Parathyroid adenoma (tissue), 2 donors: ENCODE measurements at regions not wholly inside any gene's neighbourhood (a gene's known extent, or its start where the extent isn't known, plus 50 kb on each side); places are given as distances from the start of the nearest gene placed in this dataset.

ENCODE experiments used
- H2AFZ ChIP-seq: fragments of 300-600 bp; sonication (generic); one replicate; pipeline ENCODE4 v1.7.0; 2017; ENCODE audit warnings: antibody characterized with exemption, mild to moderate bottlenecking
- H3K27ac ChIP-seq: fragments of 300-600 bp; sonication (generic); one replicate; pipeline ENCODE4 v1.7.0; 2017
- H3K27me3 ChIP-seq: fragments of 300-600 bp; sonication (generic); one replicate; pipeline ENCODE4 v1.7.0; 2017; ENCODE audit warnings: low read length; ENCODE audit not compliant: control insufficient read depth, insufficient read depth
- H3K36me3 ChIP-seq: fragments of 300-600 bp; sonication (generic); one replicate; pipeline ENCODE4 v1.7.0; 2017; ENCODE audit warnings: low read length; ENCODE audit not compliant: control insufficient read depth, insufficient read depth
- H3K4me1 ChIP-seq: fragments of 300-600 bp; sonication (generic); one replicate; pipeline ENCODE4 v1.7.0; 2017; ENCODE audit warnings: control low read depth
- H3K4me2 ChIP-seq: fragments of 300-600 bp; sonication (generic); one replicate; pipeline ENCODE4 v1.7.0; 2017; ENCODE audit warnings: low read length
- H3K4me3 ChIP-seq: fragments of 300-600 bp; sonication (generic); one replicate; pipeline ENCODE4 v1.7.0; 2017; ENCODE audit warnings: low read depth, low read length
- H3K79me2 ChIP-seq: fragments of 300-600 bp; sonication (generic); one replicate; pipeline ENCODE4 v1.7.0; 2017; ENCODE audit warnings: control low read depth
- H3K9ac ChIP-seq: fragments of 300-600 bp; sonication (generic); one replicate; pipeline ENCODE4 v1.7.0; 2017; ENCODE audit warnings: mild to moderate bottlenecking
- H3K9me3 ChIP-seq: fragments of 300-600 bp; sonication (generic); one replicate; pipeline ENCODE4 v1.7.0; 2017; ENCODE audit warnings: low read length; ENCODE audit not compliant: control insufficient read depth
- TF ChIP-seq, protein P1 (sequence below): fragments of 300-600 bp; sonication (generic); IDR thresholded peaks from one replicate; pipeline ENCODE4 v1.7.0; 2017; ENCODE audit warnings: antibody characterized with exemption, mild to moderate bottlenecking
- donor health status: primary hyperparathyroidism.

GRCh38 chr2:236692937-236693336, 123.3 kb downstream of the ACKR3 start:
- H2AFZ ChIP-seq, result no peak overlapping the region
- H3K4me1 ChIP-seq, result no peaks in the 10 kb centered on the region
- H3K9me3 ChIP-seq, result no peaks in the 10 kb centered on the region
- H3K4me2 ChIP-seq, result no peak overlapping the region
- H3K4me3 ChIP-seq, result no peak overlapping the region
- TF ChIP-seq, protein P1, sequence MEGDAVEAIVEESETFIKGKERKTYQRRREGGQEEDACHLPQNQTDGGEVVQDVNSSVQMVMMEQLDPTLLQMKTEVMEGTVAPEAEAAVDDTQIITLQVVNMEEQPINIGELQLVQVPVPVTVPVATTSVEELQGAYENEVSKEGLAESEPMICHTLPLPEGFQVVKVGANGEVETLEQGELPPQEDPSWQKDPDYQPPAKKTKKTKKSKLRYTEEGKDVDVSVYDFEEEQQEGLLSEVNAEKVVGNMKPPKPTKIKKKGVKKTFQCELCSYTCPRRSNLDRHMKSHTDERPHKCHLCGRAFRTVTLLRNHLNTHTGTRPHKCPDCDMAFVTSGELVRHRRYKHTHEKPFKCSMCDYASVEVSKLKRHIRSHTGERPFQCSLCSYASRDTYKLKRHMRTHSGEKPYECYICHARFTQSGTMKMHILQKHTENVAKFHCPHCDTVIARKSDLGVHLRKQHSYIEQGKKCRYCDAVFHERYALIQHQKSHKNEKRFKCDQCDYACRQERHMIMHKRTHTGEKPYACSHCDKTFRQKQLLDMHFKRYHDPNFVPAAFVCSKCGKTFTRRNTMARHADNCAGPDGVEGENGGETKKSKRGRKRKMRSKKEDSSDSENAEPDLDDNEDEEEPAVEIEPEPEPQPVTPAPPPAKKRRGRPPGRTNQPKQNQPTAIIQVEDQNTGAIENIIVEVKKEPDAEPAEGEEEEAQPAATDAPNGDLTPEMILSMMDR, result no peak
- no peaks in the 10 kb centered on the region for H3K79me2 ChIP-seq
- no peak overlapping the region for H3K9ac ChIP-seq
- no peaks in the 10 kb centered on the region for H3K36me3 ChIP-seq
- no peaks in the 10 kb centered on the region for H3K27me3 ChIP-seq
- H3K27ac ChIP-seq, result no peak overlapping the region

- Histone ChIP-seq H2AFZ (no peak overlapping the region), H3K4me2 (no peak overlapping the region), H3K27me3 (no peaks in the 10 kb centered on the region), H3K36me3 (no peaks in the 10 kb centered on the region), H3K79me2 (no peaks in the 10 kb centered on the region), H3K9me3 (no peaks in the 10 kb centered on the region), H3K4me1 (no peaks in the 10 kb centered on the region), H3K4me3 (no peak overlapping the region), H3K27ac (no peak overlapping the region), H3K9ac (no peak overlapping the region)
- TF ChIP-seq, protein P1, result no peak
These were observed 123.9 kb downstream of the ACKR3 start for GRCh38 chr2:236693531-236693930.

GRCh38 chr2:236694146-236694888, 124.7 kb downstream of the ACKR3 start:
- Histone ChIP-seq H2AFZ (no peak overlapping the region), H3K9me3 (no peaks in the 10 kb centered on the region), H3K79me2 (no peaks in the 10 kb centered on the region), H3K9ac (no peak overlapping the region), H3K36me3 (no peaks in the 10 kb centered on the region), H3K27ac (no peak overlapping the region), H3K4me2 (no peak overlapping the region), H3K4me3 (no peak overlapping the region), H3K4me1 (no peaks in the 10 kb centered on the region), H3K27me3 (no peaks in the 10 kb centered on the region)
- TF ChIP-seq, protein P1, result no peak

- no peaks in the 10 kb centered on the region for H3K9me3 ChIP-seq
- no peak overlapping the region for H3K4me3 ChIP-seq
- H3K27me3 ChIP-seq, result no peaks in the 10 kb centered on the region
- H3K4me2 ChIP-seq, result no peak overlapping the region
- no peaks in the 10 kb centered on the region for H3K36me3 ChIP-seq
- no peaks in the 10 kb centered on the region for H3K4me1 ChIP-seq
- no peak overlapping the region for H3K27ac ChIP-seq
- H3K79me2 ChIP-seq, result no peaks in the 10 kb centered on the region
- H2AFZ ChIP-seq, result no peak overlapping the region
- H3K9ac ChIP-seq, result no peak overlapping the region
- TF ChIP-seq, protein P1, result no peak
These were observed 127.2 kb downstream of the ACKR3 start for GRCh38 chr2:236696834-236697233.
